HEK293 (cell line): ENCODE measurements at regions not wholly inside any gene's neighbourhood (a gene's known extent, or its start where the extent isn't known, plus 50 kb on each side); places are given as distances from the start of the nearest gene placed in this dataset.

Source experiments
- CTCF ChIA-PET: fragments of 350-600 bp; formaldehyde crosslinking; extraction: SDS; loops from one replicate; lab custom pipeline; 2021; ENCODE audit warnings: antibody characterized with exemption; lab: Yijun Ruan, JAX
- POLR2A ChIA-PET: fragments of 300-600 bp; formaldehyde crosslinking; extraction: SDS; loops from one replicate; lab custom pipeline; 2020; ENCODE audit warnings: antibody characterized with exemption, inconsistent platforms; lab: Yijun Ruan, JAX
- H3K27ac ChIP-seq: fragments of 200-500 bp; sonication (Bioruptor generic); 2 replicates; pipeline ENCODE4 v1.5.1; 2014; ENCODE audit warnings: low read depth, low read length, control low read depth, inconsistent platforms; ENCODE audit errors: extremely low read depth
- H3K36me3 ChIP-seq, 2 experiments: fragments of 200-500 bp in 1 of 2; sonication (Bioruptor generic) in 1 of 2; 1 replicate in 1 of 2; 2 replicates in 1 of 2; pipeline ENCODE4 v1.5.1; 2014 to 2017; ENCODE audit warnings: inconsistent platforms in 2 of 2, low read length in 2 of 2; ENCODE audit not compliant: control insufficient read depth in 2 of 2, insufficient read depth in 1 of 2
- H3K4me1 ChIP-seq: fragments of 200-500 bp; sonication (Bioruptor generic); 2 replicates; pipeline ENCODE4 v1.5.1; 2014; ENCODE audit warnings: mild to moderate bottlenecking, low read length, inconsistent platforms; ENCODE audit not compliant: control insufficient read depth, insufficient read depth
- H3K4me3 ChIP-seq: 2 replicates; pipeline ENCODE4 v1.5.1; 2011; ENCODE audit warnings: low read depth, mild to moderate bottlenecking, control low read depth, low read length, moderate library complexity
- H3K9me3 ChIP-seq: fragments of 200-500 bp; sonication (Bioruptor generic); 2 replicates; pipeline ENCODE4 v1.5.1; 2014; ENCODE audit warnings: low read depth, low read length, inconsistent platforms; ENCODE audit not compliant: control insufficient read depth, insufficient read depth
- GFI1B ChIP-seq: fragments of 450-650 bp; formaldehyde crosslinking; IDR thresholded peaks from 2 replicates; pipeline ENCODE4 v1.5.1; 2016; ENCODE audit warnings: missing biosample characterization, missing genetic modification characterization
- GLI4 ChIP-seq: fragments of 450-650 bp; formaldehyde crosslinking; IDR thresholded peaks from 2 replicates; pipeline ENCODE4 v1.5.1; 2016; ENCODE audit warnings: missing biosample characterization, missing genetic modification characterization
- GLIS1 ChIP-seq: fragments of 450-650 bp; formaldehyde crosslinking; IDR thresholded peaks from 2 replicates; pipeline ENCODE4 v1.5.1; 2016; ENCODE audit warnings: missing biosample characterization, missing genetic modification characterization
- HOXD13 ChIP-seq: sonication (generic); formaldehyde crosslinking; IDR thresholded peaks from 2 replicates; pipeline ENCODE4 v1.8.0; 2022; ENCODE audit warnings: missing genetic modification reagents, borderline replicate concordance
- KLF8 ChIP-seq: fragments of 450-650 bp; formaldehyde crosslinking; IDR thresholded peaks from 2 replicates; pipeline ENCODE4 v1.5.1; 2016; ENCODE audit warnings: missing biosample characterization, missing genetic modification characterization
- OSR2 ChIP-seq: fragments of 450-650 bp; formaldehyde crosslinking; IDR thresholded peaks from 2 replicates; pipeline ENCODE4 v1.5.1; 2016; ENCODE audit warnings: missing biosample characterization, missing genetic modification characterization
- REPIN1 ChIP-seq: fragments of 450-650 bp; formaldehyde crosslinking; IDR thresholded peaks from 2 replicates; pipeline ENCODE4 v1.5.1; 2017; ENCODE audit warnings: missing biosample characterization, missing genetic modification characterization, low read depth
- SETDB1 ChIP-seq: IDR thresholded peaks from one replicate; pipeline ENCODE4 v1.6.1; 2017; ENCODE audit warnings: mild to moderate bottlenecking, low read length, moderate library complexity, mixed read lengths; ENCODE audit not compliant: insufficient read length
- ZBTB20 ChIP-seq: fragments of 450-650 bp; formaldehyde crosslinking; IDR thresholded peaks from 2 replicates; pipeline ENCODE4 v1.5.1; 2016; ENCODE audit warnings: missing biosample characterization, missing genetic modification characterization
- ZNF157 ChIP-seq: fragments of 450-650 bp; formaldehyde crosslinking; IDR thresholded peaks from 2 replicates; pipeline ENCODE4 v1.5.1; 2016; ENCODE audit warnings: missing biosample characterization, missing genetic modification characterization
- ZNF211 ChIP-seq: fragments of 450-650 bp; formaldehyde crosslinking; IDR thresholded peaks from 2 replicates; pipeline ENCODE4 v1.5.1; 2016; ENCODE audit warnings: low read depth, missing biosample characterization, missing genetic modification characterization
- ZNF221 ChIP-seq: fragments of 450-650 bp; formaldehyde crosslinking; IDR thresholded peaks from 2 replicates; pipeline ENCODE4 v1.5.1; 2017; ENCODE audit warnings: missing biosample characterization, missing genetic modification characterization, borderline replicate concordance
- ZNF24 ChIP-seq: fragments of 450-650 bp; formaldehyde crosslinking; IDR thresholded peaks from 2 replicates; pipeline ENCODE4 v1.5.1; 2016; ENCODE audit warnings: missing biosample characterization, missing genetic modification characterization
- ZNF292 ChIP-seq: fragments of 450-650 bp; formaldehyde crosslinking; IDR thresholded peaks from 2 replicates; pipeline ENCODE4 v1.5.1; 2016; ENCODE audit warnings: low read depth, missing biosample characterization, missing genetic modification characterization, borderline replicate concordance
- ZNF394 ChIP-seq: fragments of 450-650 bp; formaldehyde crosslinking; IDR thresholded peaks from 2 replicates; pipeline ENCODE4 v1.5.1; 2016; ENCODE audit warnings: missing biosample characterization, missing genetic modification characterization, mild to moderate bottlenecking, moderate library complexity, borderline replicate concordance
- ZNF473 ChIP-seq: fragments of 450-650 bp; formaldehyde crosslinking; IDR thresholded peaks from 2 replicates; pipeline ENCODE4 v1.5.1; 2017; ENCODE audit warnings: missing biosample characterization, missing genetic modification characterization
- ZNF558 ChIP-seq: fragments of 450-650 bp; formaldehyde crosslinking; IDR thresholded peaks from 2 replicates; pipeline ENCODE4 v1.5.1; 2016; ENCODE audit warnings: missing biosample characterization, missing genetic modification characterization
- ZNF610 ChIP-seq: fragments of 450-650 bp; formaldehyde crosslinking; IDR thresholded peaks from 2 replicates; pipeline ENCODE4 v1.5.1; 2016; ENCODE audit warnings: missing biosample characterization, missing genetic modification characterization, borderline replicate concordance
- ZNF658 ChIP-seq: fragments of 450-650 bp; formaldehyde crosslinking; IDR thresholded peaks from 2 replicates; pipeline ENCODE4; 2016; ENCODE audit warnings: missing biosample characterization, missing genetic modification characterization
- ZNF707 ChIP-seq: fragments of 450-650 bp; formaldehyde crosslinking; IDR thresholded peaks from 2 replicates; pipeline ENCODE4 v1.5.1; 2016; ENCODE audit warnings: missing biosample characterization, missing genetic modification characterization
- ZNF792 ChIP-seq: fragments of 450-650 bp; formaldehyde crosslinking; IDR thresholded peaks from 2 replicates; pipeline ENCODE4 v1.5.1; 2016; ENCODE audit warnings: missing biosample characterization, missing genetic modification characterization
- TF ChIP-seq, protein P1 (sequence below): fragments of 450-650 bp; formaldehyde crosslinking; IDR thresholded peaks from 2 replicates; pipeline ENCODE4 v1.5.1; 2017; ENCODE audit warnings: missing biosample characterization, missing genetic modification characterization
- TF ChIP-seq, protein P2 (sequence below): fragments of 450-650 bp; formaldehyde crosslinking; IDR thresholded peaks from 2 replicates; pipeline ENCODE4 v1.5.0; 2017; ENCODE audit warnings: missing biosample characterization, missing genetic modification characterization, borderline replicate concordance
- TF ChIP-seq, protein P3 (sequence below): fragments of 450-650 bp; formaldehyde crosslinking; conservative IDR thresholded peaks from 2 replicates; pipeline ENCODE4 v1.5.1; 2016; ENCODE audit warnings: low read depth, missing biosample characterization, missing genetic modification characterization
- TF ChIP-seq, protein P4 (sequence below): fragments of 450-650 bp; formaldehyde crosslinking; IDR thresholded peaks from 2 replicates; pipeline ENCODE4 v1.5.1; 2016; ENCODE audit warnings: missing biosample characterization, missing genetic modification characterization
- TF ChIP-seq, protein P5 (sequence below): fragments of 450-650 bp; formaldehyde crosslinking; IDR thresholded peaks from 2 replicates; pipeline ENCODE4 v1.5.1; 2016; ENCODE audit warnings: missing biosample characterization, missing genetic modification characterization

DNA sequence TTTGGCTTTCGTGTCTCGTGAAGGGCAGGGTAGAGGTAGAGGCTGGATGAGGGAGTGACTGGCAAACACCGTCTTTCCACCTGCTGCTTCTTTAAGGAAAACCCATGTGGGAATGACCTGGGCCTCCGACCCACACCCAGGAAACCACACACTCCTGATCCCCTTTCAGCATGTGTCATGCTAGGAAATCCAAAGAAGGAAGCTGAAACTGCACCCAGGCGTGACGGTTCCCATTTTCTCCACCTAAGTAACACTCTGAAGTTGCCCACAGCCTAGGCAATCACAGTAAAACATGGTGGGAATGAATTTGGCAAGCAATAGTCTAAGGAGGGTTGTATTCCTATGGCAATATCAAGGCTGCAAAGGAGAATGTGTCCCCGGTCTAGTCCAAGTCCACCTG lies 538.4 kb upstream of the NOX3 start:
- Histone ChIP-seq H3K36me3 (no peaks in the 10 kb centered on the region), H3K9me3 (no peaks in the 10 kb centered on the region), H3K4me3 (no peak overlapping the region), H3K4me1 (no peaks in the 10 kb centered on the region), H3K27ac (no peak overlapping the region)
- no peak for TF ChIP-seq ZNF658
- TF ChIP-seq GFI1B (tag by site-specific recombination) = no peak
- no peak for TF ChIP-seq KLF8 (tag by site-specific recombination)
- TF ChIP-seq SETDB1 = no peak
- TF ChIP-seq, protein P1, sequence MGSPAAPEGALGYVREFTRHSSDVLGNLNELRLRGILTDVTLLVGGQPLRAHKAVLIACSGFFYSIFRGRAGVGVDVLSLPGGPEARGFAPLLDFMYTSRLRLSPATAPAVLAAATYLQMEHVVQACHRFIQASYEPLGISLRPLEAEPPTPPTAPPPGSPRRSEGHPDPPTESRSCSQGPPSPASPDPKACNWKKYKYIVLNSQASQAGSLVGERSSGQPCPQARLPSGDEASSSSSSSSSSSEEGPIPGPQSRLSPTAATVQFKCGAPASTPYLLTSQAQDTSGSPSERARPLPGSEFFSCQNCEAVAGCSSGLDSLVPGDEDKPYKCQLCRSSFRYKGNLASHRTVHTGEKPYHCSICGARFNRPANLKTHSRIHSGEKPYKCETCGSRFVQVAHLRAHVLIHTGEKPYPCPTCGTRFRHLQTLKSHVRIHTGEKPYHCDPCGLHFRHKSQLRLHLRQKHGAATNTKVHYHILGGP (tag by site-specific recombination) = no peak
- TF ChIP-seq OSR2 (tag by site-specific recombination) = no peak
- no peak for TF ChIP-seq GLIS1 (tag by site-specific recombination)
- TF ChIP-seq ZNF221 (tag by site-specific recombination) = no peak
- TF ChIP-seq ZNF292 (tag by site-specific recombination) = no peak
- no peak for TF ChIP-seq ZBTB20
- TF ChIP-seq ZNF707 = no peak
- POLR2A ChIA-PET = no interaction called here
- CTCF ChIA-PET = interaction anchor here (0.6 to 0.7 kb wide), 2 partner anchors 28 to 263 kb away, joined by 3 read pairs; no protein-coding TSS in a partner anchor

DNA sequence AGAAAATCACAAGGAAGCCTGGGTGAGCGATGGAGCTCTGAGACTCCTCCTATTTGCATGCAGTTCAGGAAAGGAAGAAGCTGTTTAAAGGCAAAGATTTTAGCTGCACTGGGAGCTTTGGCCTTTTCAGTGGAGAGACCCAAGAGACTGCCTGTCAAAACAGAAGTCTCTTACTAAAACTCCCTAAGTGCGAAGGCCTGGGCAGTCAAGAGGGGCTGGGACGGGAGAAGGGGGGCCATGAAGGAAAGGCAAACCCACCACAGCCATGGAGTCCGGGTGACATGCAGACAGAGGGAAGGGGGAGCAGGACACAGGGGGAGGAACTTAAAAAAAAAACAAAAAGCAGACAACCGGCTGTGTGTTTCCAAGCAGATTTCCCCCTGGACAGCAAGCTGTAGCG lies 537.6 kb upstream of the NOX3 start:
- no peak overlapping the region for H3K27ac ChIP-seq
- no peak overlapping the region for H3K4me3 ChIP-seq
- H3K4me1 ChIP-seq = no peaks in the 10 kb centered on the region
- no peaks in the 10 kb centered on the region for H3K9me3 ChIP-seq
- ChIA-PET CTCF (interaction anchor here (0.7 kb wide), 1 partner anchor 264 kb away, joined by 3 read pairs; no protein-coding TSS in a partner anchor), POLR2A (no interaction called here)
- H3K36me3 ChIP-seq = no peaks in the 10 kb centered on the region
- TF ChIP-seq, protein P2, sequence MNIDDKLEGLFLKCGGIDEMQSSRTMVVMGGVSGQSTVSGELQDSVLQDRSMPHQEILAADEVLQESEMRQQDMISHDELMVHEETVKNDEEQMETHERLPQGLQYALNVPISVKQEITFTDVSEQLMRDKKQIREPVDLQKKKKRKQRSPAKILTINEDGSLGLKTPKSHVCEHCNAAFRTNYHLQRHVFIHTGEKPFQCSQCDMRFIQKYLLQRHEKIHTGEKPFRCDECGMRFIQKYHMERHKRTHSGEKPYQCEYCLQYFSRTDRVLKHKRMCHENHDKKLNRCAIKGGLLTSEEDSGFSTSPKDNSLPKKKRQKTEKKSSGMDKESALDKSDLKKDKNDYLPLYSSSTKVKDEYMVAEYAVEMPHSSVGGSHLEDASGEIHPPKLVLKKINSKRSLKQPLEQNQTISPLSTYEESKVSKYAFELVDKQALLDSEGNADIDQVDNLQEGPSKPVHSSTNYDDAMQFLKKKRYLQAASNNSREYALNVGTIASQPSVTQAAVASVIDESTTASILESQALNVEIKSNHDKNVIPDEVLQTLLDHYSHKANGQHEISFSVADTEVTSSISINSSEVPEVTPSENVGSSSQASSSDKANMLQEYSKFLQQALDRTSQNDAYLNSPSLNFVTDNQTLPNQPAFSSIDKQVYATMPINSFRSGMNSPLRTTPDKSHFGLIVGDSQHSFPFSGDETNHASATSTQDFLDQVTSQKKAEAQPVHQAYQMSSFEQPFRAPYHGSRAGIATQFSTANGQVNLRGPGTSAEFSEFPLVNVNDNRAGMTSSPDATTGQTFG (tag by site-specific recombination) = no peak
- no peak for TF ChIP-seq ZNF394 (tag by site-specific recombination)
- no peak for TF ChIP-seq ZNF157 (tag by site-specific recombination)
- no peak for TF ChIP-seq ZNF211 (tag by site-specific recombination)
- TF ChIP-seq HOXD13 (CRISPR knock-in tag) = no peak
- TF ChIP-seq REPIN1 (tag by site-specific recombination) = no peak
- TF ChIP-seq ZNF610 = no peak
- TF ChIP-seq, protein P3, sequence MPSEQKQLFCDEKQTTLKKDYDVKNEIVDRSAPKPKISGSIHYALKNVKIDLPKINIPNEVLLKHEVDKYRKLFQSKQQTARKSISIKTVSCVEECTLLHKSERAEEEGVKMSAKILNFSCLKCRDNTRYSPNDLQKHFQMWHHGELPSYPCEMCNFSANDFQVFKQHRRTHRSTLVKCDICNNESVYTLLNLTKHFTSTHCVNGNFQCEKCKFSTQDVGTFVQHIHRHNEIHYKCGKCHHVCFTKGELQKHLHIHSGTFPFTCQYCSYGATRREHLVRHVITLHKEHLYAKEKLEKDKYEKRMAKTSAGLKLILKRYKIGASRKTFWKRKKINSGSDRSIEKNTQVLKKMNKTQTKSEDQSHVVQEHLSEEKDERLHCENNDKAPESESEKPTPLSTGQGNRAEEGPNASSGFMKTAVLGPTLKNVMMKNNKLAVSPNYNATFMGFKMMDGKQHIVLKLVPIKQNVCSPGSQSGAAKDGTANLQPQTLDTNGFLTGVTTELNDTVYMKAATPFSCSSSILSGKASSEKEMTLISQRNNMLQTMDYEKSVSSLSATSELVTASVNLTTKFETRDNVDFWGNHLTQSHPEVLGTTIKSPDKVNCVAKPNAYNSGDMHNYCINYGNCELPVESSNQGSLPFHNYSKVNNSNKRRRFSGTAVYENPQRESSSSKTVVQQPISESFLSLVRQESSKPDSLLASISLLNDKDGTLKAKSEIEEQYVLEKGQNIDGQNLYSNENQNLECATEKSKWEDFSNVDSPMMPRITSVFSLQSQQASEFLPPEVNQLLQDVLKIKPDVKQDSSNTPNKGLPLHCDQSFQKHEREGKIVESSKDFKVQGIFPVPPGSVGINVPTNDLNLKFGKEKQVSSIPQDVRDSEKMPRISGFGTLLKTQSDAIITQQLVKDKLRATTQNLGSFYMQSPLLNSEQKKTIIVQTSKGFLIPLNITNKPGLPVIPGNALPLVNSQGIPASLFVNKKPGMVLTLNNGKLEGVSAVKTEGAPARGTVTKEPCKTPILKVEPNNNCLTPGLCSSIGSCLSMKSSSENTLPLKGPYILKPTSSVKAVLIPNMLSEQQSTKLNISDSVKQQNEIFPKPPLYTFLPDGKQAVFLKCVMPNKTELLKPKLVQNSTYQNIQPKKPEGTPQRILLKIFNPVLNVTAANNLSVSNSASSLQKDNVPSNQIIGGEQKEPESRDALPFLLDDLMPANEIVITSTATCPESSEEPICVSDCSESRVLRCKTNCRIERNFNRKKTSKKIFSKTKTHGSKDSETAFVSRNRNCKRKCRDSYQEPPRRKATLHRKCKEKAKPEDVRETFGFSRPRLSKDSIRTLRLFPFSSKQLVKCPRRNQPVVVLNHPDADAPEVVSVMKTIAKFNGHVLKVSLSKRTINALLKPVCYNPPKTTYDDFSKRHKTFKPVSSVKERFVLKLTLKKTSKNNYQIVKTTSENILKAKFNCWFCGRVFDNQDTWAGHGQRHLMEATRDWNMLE = no peak
- TF ChIP-seq ZNF473 (tag by site-specific recombination) = no peak
- no peak for TF ChIP-seq GLI4
- no peak for TF ChIP-seq ZNF24 (tag by site-specific recombination)
- TF ChIP-seq, protein P4, sequence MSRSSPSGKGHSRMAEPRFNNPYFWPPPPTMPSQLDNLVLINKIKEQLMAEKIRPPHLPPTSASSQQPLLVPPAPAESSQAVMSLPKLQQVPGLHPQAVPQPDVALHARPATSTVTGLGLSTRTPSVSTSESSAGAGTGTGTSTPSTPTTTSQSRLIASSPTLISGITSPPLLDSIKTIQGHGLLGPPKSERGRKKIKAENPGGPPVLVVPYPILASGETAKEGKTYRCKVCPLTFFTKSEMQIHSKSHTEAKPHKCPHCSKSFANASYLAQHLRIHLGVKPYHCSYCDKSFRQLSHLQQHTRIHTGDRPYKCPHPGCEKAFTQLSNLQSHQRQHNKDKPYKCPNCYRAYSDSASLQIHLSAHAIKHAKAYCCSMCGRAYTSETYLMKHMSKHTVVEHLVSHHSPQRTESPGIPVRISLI (tag by site-specific recombination) = no peak
- TF ChIP-seq, protein P5, sequence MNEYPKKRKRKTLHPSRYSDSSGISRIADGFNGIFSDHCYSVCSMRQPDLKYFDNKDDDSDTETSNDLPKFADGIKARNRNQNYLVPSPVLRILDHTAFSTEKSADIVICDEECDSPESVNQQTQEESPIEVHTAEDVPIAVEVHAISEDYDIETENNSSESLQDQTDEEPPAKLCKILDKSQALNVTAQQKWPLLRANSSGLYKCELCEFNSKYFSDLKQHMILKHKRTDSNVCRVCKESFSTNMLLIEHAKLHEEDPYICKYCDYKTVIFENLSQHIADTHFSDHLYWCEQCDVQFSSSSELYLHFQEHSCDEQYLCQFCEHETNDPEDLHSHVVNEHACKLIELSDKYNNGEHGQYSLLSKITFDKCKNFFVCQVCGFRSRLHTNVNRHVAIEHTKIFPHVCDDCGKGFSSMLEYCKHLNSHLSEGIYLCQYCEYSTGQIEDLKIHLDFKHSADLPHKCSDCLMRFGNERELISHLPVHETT (tag by site-specific recombination) = no peak
- TF ChIP-seq ZNF792 (tag by site-specific recombination) = no peak
- no peak for TF ChIP-seq ZNF558 (tag by site-specific recombination)
